ENCODE measurements at regions not wholly inside any gene's neighbourhood (a gene's known extent, or its start where the extent isn't known, plus 50 kb on each side); places are given as distances from the start of the nearest gene placed in this dataset.

DNA sequence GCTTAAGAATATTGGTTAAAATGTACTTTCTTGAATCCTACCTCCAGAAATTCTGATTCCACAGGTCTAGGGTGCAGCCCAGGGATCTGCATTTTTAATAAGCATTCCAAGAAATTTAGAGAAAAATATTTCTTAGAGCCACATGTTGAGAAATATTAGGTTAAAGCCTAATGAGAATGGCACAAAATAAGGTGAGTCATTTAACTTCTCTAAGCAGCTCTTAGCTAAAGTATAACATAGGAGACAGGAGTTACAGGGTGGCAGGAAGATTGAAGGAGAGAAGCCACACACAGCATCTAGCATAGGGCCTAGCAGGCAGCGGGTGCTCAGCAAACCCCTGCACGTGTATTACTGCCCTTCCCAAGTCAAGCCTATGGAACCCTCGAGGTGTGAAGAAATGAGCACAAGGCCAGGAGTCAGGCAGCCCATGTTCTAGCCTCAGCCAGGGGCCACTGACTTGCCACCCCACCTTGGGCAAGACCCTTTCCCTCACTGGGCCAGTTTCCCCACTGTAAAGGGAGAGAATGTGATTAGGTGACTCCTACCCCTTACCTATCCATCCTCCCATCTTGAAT lies 197.1 kb upstream of the TLE3 start:
- no peak overlapping the region for H3K9ac ChIP-seq (ENCODE audit: low read depth, low read length)
- H3K9me3 ChIP-seq (ENCODE audit: insufficient read depth, low read depth, low read length), result no peaks in the 10 kb centered on the region
- H3K36me3 ChIP-seq (ENCODE audit: insufficient read depth, low read length), result no peaks in the 10 kb centered on the region
- no peak overlapping the region for H3K4me3 ChIP-seq (ENCODE audit: low read length)
- WGBS, result 90% methylated on average over 3 of the region's 3 CpGs
- no peak overlapping the region for H3K27ac ChIP-seq (ENCODE audit: low read depth, low read length)
- no peaks in the 10 kb centered on the region for H3K27me3 ChIP-seq (ENCODE audit: insufficient read depth, low read length)
- H3K4me1 ChIP-seq (ENCODE audit: insufficient read depth, low read length), result no peaks in the 10 kb centered on the region; the same call in 1 of the 2 replicates

DNA sequence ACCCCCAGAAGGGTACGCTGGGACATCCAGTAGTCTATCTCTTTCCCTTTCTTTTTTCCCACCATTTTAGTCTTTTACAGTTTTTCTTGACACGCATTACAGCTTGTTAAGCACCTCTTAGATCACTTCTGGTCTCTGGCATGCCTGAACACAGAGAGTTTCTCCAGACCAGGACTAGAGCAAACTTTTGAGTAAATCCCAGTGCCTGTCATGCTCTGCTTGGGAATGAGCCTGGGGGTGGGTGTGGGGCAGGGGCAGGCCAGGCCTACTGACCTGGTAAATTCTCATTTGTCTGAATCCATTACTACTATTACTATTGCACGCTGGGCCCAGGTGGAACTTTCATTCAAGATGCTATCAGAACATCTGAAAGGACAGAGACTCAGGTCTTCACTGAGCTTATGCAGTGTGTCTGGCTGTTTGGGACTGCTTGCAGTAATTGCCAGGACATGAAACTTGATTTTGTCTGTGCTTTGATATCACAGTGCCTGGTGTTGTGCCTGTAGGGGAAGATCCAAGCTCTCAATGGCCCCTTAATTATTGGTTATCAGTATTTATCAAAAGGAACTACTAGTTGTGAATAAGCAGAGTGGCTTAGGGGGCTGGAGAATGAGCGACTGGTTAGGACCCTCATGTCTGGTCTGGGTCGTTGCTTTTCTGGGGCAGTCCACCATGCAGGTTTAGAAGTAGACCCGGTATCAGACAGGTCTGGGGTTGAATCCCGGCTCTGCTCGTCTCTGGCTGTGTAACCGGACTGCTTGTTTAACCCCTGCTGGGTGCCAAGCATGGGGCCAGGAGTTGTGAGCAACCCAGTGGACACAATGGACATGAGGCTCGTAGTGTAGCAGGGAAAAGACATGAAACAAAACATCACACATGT lies 196.1 kb upstream of the TLE3 start:
- H3K9ac ChIP-seq (ENCODE audit: low read depth, low read length), result no peak overlapping the region
- no peaks in the 10 kb centered on the region; the same call in 1 of the 2 replicates for H3K4me1 ChIP-seq (ENCODE audit: insufficient read depth, low read length)
- H3K27me3 ChIP-seq (ENCODE audit: insufficient read depth, low read length), result no peaks in the 10 kb centered on the region
- H3K9me3 ChIP-seq (ENCODE audit: insufficient read depth, low read depth, low read length), result no peaks in the 10 kb centered on the region
- H3K4me3 ChIP-seq (ENCODE audit: low read length), result no peak overlapping the region
- no peaks in the 10 kb centered on the region for H3K36me3 ChIP-seq (ENCODE audit: insufficient read depth, low read length)
- WGBS, result 93% methylated on average over 10 of the region's 10 CpGs
- H3K27ac ChIP-seq (ENCODE audit: low read depth, low read length), result no peak overlapping the region

DNA sequence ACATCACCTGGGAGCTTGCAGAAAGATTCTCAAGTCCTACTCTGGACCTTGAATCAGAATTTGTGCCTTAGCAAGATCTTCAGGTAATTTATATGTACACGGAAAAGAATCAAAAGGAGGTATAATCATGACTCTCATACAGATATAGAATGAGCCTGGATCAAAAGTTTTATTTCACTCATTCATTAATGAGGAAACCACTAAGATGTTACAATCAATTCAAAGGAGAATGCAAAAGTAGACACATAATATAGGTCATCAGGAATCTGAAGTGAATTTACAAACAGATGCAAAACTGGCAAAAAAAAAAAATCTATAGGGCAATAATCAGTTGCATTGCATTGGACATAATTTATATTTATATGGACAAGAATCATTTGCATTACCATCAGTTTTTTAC lies 195.4 kb upstream of the TLE3 start:
- Histone ChIP-seq H3K4me1 (ENCODE audit: insufficient read depth, low read length) (no peaks in the 10 kb centered on the region; the same call in 1 of the 2 replicates), H3K36me3 (ENCODE audit: insufficient read depth, low read length) (no peaks in the 10 kb centered on the region), H3K9ac (ENCODE audit: low read depth, low read length) (no peak overlapping the region), H3K9me3 (ENCODE audit: insufficient read depth, low read depth, low read length) (no peaks in the 10 kb centered on the region), H3K27ac (ENCODE audit: low read depth, low read length) (no peak overlapping the region), H3K4me3 (ENCODE audit: low read length) (no peak overlapping the region), H3K27me3 (ENCODE audit: insufficient read depth, low read length) (no peaks in the 10 kb centered on the region)
- WGBS, result no CpG with 5 or more reads among the region's 1 CpG

DNA sequence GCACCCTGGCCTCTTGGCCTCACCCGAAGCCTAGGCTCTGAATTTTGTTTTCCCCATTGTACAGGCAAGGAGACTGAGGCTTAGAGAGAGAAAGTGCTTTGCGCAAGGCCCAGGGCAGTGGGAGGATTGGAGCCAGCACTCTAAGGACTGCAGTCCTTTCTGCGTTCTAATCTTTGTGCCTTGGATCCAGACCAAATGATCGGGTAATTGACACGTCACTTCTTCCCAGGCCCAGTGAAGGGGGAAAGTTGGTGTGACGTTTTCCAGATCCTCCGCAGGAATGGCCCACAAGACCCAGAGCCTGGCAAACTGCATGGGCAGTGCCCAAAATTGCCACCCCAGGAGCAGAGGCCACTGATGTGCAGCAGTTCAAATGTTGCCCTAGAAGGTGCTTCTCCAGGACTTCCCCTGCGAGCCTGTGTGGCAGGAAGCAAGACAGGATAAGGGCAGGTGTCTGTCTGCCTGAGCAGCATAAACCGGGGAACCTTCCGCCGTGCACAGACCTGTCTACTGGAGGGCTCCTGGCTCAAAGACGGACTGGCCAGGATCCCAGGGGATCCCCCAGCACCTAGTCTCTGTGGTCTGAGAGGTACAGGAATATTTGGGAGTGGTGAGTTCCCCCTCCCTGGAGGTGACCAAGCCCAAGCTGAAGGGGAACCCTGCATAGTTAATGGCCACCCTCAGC lies 194.5 kb upstream of the TLE3 start:
- WGBS, result 94% methylated on average over 12 of the region's 12 CpGs
- no peak overlapping the region for H3K27ac ChIP-seq (ENCODE audit: low read depth, low read length)
- no peaks in the 10 kb centered on the region; the same call in 1 of the 2 replicates for H3K4me1 ChIP-seq (ENCODE audit: insufficient read depth, low read length)
- no peak overlapping the region for H3K9ac ChIP-seq (ENCODE audit: low read depth, low read length)
- H3K27me3 ChIP-seq (ENCODE audit: insufficient read depth, low read length), result no peaks in the 10 kb centered on the region
- H3K4me3 ChIP-seq (ENCODE audit: low read length), result no peak overlapping the region
- H3K9me3 ChIP-seq (ENCODE audit: insufficient read depth, low read depth, low read length), result no peaks in the 10 kb centered on the region
- H3K36me3 ChIP-seq (ENCODE audit: insufficient read depth, low read length), result no peaks in the 10 kb centered on the region

DNA sequence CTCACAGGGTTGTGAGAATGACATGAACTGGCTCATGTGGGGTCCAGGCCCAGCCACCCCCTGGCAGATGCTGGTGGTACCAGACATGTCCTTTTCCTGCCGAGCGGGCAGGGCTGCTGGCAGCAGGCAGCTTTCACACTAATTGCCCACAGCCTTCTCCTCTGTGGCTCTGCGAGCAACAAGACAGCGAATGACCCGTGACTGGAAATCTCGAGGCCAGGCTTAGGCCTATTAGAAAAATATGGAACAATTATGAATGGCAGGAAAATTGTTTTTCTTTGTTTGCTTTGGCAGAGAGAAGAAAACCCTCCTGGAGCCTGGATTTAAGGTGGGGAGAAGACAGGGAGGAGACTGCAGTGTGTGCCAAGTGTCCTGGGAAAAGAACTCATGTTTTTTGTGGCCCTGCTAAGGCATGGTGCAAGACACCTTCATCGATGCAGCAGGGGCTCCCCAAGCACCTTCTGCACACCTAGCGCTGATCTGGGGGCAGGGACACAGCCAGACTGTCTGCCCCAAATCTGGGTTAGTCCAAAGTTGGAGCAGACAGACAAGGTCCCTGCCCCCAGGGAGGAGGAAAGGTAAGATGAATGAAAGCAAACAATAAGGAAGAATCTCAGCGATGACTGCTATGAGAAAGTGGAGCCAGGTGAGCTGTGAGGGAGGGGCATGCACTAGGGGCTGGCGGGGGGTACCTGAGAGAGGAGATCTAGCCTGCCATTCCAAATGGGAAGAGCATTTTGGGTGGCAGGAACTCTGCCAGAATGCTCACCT lies 193.8 kb upstream of the TLE3 start:
- Histone ChIP-seq H3K27me3 (ENCODE audit: insufficient read depth, low read length) (no peaks in the 10 kb centered on the region), H3K27ac (ENCODE audit: low read depth, low read length) (no peak overlapping the region), H3K9me3 (ENCODE audit: insufficient read depth, low read depth, low read length) (no peaks in the 10 kb centered on the region), H3K36me3 (ENCODE audit: insufficient read depth, low read length) (no peaks in the 10 kb centered on the region), H3K4me3 (ENCODE audit: low read length) (no peak overlapping the region), H3K9ac (ENCODE audit: low read depth, low read length) (no peak overlapping the region), H3K4me1 (ENCODE audit: insufficient read depth, low read length) (no peaks in the 10 kb centered on the region; the same call in 1 of the 2 replicates)
- WGBS, result 94% methylated on average over 10 of the region's 10 CpGs

DNA sequence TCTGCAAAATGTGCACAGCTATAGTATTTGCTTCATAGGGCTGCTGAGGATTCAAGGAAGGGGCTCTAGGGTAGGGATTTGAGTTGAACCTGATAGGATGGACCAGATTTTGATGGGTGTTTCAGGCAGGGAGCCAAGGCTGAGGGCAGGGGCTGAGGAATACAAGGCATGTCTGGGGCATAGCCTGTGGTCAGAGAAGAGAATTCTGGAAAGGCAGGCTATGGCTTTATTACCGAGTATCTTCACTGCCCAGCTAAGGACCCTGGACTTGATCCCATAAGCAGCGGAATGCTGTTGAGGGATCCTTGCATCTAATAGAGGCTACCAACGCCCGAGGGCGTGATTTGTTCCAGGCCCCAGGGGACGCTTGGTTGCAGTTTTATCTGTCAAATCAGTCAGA lies 193.0 kb upstream of the TLE3 start:
- H3K9me3 ChIP-seq (ENCODE audit: insufficient read depth, low read depth, low read length), result no peaks in the 10 kb centered on the region
- no peaks in the 10 kb centered on the region for H3K27me3 ChIP-seq (ENCODE audit: insufficient read depth, low read length)
- H3K9ac ChIP-seq (ENCODE audit: low read depth, low read length), result no peak overlapping the region
- no peak overlapping the region for H3K4me3 ChIP-seq (ENCODE audit: low read length)
- H3K36me3 ChIP-seq (ENCODE audit: insufficient read depth, low read length), result no peaks in the 10 kb centered on the region
- H3K27ac ChIP-seq (ENCODE audit: low read depth, low read length), result no peak overlapping the region
- 90% methylated on average over 6 of the region's 6 CpGs for WGBS
- peaks cover 7% of the 10 kb centered on the region for H3K4me1 ChIP-seq (ENCODE audit: insufficient read depth, low read length)

DNA sequence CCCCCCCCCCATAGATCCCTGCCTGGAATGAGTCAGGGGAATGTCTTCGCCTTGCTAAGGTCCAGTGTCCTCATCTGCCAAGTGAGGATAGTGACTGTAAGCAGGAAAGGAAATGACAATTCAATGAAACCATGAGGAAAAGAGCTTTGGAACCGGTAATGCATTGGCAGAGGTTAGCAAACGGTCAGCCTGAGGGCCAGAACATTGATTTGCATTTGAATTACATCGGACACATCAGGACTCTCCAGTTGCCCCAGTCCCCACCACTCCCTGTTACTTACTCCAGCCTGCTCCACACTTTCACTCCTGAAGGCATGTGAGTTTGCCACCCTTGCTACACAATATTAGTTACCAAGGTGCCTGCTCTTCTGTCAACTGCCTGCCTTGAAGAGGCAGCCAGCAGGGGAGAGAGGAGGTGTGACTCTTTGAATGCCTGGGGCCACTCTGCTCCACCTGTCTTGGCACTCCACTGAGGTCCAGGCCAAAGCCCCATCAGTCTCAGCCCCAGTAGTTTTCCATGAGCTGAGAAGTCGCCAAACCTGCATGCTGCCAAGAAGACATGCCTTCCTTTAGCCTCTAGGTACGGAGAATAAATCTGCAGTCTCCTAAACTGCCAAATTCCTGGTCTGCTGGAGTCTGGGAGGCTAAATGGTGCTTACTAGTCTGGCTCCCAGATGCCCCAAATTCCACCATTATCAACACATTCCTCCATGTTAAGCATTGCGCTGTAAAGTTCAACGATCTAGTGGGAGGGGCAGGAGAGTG lies 191.7 kb upstream of the TLE3 start:
- no peaks in the 10 kb centered on the region for H3K36me3 ChIP-seq (ENCODE audit: insufficient read depth, low read length)
- no peak overlapping the region for H3K27ac ChIP-seq (ENCODE audit: low read depth, low read length)
- no peak overlapping the region for H3K4me3 ChIP-seq (ENCODE audit: low read length)
- H3K9me3 ChIP-seq (ENCODE audit: insufficient read depth, low read depth, low read length), result no peaks in the 10 kb centered on the region
- peaks cover 14% of the 10 kb centered on the region for H3K4me1 ChIP-seq (ENCODE audit: insufficient read depth, low read length)
- WGBS, result 48% methylated on average over 8 of the region's 8 CpGs
- H3K27me3 ChIP-seq (ENCODE audit: insufficient read depth, low read length), result no peaks in the 10 kb centered on the region
- no peak overlapping the region for H3K9ac ChIP-seq (ENCODE audit: low read depth, low read length)

DNA sequence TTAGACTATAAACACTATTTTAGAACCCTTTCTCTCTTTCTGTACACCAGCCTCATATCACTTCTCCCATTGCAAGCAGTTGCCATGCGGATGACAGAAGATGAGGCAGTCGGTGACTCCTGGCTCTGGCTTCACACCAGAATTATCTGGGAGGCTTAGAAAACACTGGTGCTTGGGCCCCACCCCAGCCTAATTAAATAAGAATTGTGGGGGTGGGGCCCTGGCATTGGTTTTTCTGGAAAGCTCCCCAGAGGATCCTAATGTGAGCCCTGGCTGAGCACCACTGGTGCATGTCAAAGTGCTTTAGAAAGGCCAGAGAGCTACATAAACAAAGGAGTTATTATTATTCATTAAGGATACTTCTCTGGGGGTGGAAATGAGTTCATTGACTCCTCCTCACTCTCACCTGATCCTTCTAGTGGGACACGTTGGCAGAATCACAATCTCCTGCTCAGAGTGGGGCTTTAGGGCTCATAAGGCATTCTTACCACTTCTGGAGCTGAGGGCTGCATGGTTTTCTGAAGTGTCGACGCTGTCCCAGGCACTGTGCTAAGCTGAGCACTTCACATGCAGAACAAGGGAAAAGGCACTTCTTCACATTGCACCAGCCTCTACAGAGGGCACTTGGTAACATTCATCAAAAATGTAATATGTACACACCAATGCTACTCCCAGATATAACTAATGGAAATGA lies 188.5 kb upstream of the TLE3 start:
- 38% methylated on average over 5 of the region's 5 CpGs for WGBS
- peak overlapping the region; percentile 58; the same call in 1 of the 2 replicates for H3K27ac ChIP-seq (ENCODE audit: low read depth, low read length)
- no peaks in the 10 kb centered on the region for H3K36me3 ChIP-seq (ENCODE audit: insufficient read depth, low read length)
- H3K4me3 ChIP-seq (ENCODE audit: low read length), result no peak overlapping the region
- no peak overlapping the region for H3K9ac ChIP-seq (ENCODE audit: low read depth, low read length)
- H3K27me3 ChIP-seq (ENCODE audit: insufficient read depth, low read length), result no peaks in the 10 kb centered on the region
- H3K4me1 ChIP-seq (ENCODE audit: insufficient read depth, low read length), result peaks cover 14% of the 10 kb centered on the region
- no peaks in the 10 kb centered on the region for H3K9me3 ChIP-seq (ENCODE audit: insufficient read depth, low read depth, low read length)

DNA sequence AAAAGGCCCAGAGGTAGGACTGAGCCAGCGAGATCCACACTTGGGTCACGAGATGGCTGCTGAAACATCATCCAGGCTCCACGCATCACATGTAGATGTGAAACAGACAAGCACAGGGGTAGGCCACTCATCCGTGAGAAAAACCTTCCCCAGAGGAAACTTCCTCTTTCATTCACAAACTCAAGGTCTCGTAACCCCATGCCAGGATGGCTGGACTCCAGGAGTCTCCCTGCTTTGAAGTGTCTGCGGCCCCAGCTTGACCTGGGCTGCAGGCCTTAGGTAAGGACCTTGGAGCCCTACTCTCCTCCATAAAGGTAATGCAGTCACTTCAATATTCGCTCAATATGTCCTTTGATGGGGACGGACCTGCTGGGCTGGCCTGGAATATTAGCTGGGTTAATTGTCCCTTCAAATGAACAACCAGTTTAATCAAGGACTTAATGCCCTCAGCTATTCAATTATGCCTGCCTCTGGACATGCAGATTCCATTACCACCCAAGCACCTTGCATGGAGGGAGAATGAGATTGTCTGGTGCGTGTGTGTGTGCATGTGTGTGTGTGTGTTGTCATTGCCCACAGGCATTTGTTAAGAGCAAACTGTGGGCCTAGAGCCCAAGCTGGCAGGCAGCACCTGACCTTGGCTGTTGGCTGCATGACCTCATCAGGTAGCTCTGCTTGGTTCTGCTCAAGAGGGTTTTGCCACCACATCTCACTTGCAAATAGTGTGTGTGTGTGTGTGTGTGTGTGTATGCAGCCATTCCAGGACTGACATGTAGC lies 186.9 kb upstream of the TLE3 start:
- H3K27ac ChIP-seq (ENCODE audit: low read depth, low read length), result no peak overlapping the region
- H3K4me1 ChIP-seq (ENCODE audit: insufficient read depth, low read length), result peaks cover 14% of the 10 kb centered on the region
- no peak overlapping the region for H3K4me3 ChIP-seq (ENCODE audit: low read length)
- no peaks in the 10 kb centered on the region for H3K9me3 ChIP-seq (ENCODE audit: insufficient read depth, low read depth, low read length)
- no peak overlapping the region for H3K9ac ChIP-seq (ENCODE audit: low read depth, low read length)
- H3K36me3 ChIP-seq (ENCODE audit: insufficient read depth, low read length), result no peaks in the 10 kb centered on the region
- no peaks in the 10 kb centered on the region for H3K27me3 ChIP-seq (ENCODE audit: insufficient read depth, low read length)
- WGBS, result 88% methylated on average over 9 of the region's 9 CpGs
